Heart left ventricle (tissue), 13 donors: ENCODE measurements at regions not wholly inside any gene's neighbourhood (a gene's known extent, or its start where the extent isn't known, plus 50 kb on each side); places are given as distances from the start of the nearest gene placed in this dataset.

Source experiments
- POLR2A ChIP-seq, 2 donors: fragments of 450-650 bp; IDR thresholded peaks; one replicate each; pipeline ENCODE4 v1.6.1; 2017; ENCODE audit warnings: antibody characterized with exemption in 2 of 2, mild to moderate bottlenecking in 2 of 2, moderate library complexity in 2 of 2
- TF ChIP-seq, protein P1 (sequence below), 12 donors: fragments of 200-600 bp; sonication (generic) in 4 of 12; IDR thresholded peaks; one replicate each; pipeline versions ENCODE4 v1.5.0 to v1.8.0; 2018 to 2022; ENCODE audit warnings: antibody characterized with exemption in 12 of 12, mild to moderate bottlenecking in 5 of 12
- donor health status: ischemic (EF 13 %, LVEDD 7.1; RV severe dilation, severe dysfunction).
- donor health status: DM: no; HTN: yes; CAD: no.
- donor health status: DM: no; HTN: no; CAD: no.
- donor health status: ischemic (EF 25% LVEDD 6.9; RV normal size, moderate dysfunction).
- donor health status: ischemic (EF 25% LVEDD 5.7; RV mildly dilated, moderate dysfunction).
- donor health status: ischemic (EF 35%, LVEDD 5.7; RV mildly dilated, moderate dysfunction).
- donor health status: nonischemic (EF 11% LVEDD 7.7; RV severe dilation, severe dysfunction).
- donor health status: DM: yes; HTN: yes; CAD: no.
- donor health status: PGD.
- donor health status: ischemic (EF 29% LVEDD 5.4; RV normal size, mild dysfunction).
- donor health status: nonischemic (EF 23%, LVEDD 6.1; RV moderate dilation, normal function).

DNA sequence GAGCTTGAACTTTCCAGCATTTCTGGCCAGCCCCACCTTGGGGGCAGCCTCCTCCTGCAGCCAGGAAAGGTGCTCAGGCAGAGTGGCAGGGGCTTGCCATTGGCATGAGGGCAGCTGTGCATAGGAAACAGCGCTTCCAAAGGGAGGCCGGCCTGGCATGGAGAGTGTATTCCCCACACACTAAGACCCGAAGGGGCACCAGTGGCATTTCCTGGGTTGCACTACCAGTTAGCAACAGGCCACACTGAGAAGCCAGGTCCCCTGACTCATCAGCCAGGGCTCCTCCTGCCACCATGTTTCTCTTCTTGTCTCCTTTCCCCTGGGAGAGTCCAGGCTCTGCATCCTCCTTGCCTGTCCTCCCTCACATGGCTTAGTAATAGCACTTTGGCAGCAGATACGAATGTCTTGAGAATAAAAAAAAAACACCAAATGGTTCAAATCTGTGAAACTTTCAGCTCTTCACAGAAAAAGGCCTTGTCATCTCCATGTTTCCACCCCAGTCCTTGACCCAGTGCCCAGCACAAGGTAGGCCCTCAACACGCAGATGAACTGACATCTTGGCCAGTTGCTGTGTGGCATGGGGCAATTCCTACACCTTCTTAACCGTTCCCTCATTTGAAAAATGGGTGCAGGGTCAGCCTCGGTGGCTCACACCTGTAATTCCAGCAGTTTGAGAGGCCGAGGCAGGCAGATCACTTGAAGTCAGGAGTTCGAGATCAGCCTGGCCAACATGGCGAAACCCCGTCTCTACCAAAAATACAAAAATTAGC lies 180.4 kb downstream of the SMAD6 start:
- TF ChIP-seq, protein P1, sequence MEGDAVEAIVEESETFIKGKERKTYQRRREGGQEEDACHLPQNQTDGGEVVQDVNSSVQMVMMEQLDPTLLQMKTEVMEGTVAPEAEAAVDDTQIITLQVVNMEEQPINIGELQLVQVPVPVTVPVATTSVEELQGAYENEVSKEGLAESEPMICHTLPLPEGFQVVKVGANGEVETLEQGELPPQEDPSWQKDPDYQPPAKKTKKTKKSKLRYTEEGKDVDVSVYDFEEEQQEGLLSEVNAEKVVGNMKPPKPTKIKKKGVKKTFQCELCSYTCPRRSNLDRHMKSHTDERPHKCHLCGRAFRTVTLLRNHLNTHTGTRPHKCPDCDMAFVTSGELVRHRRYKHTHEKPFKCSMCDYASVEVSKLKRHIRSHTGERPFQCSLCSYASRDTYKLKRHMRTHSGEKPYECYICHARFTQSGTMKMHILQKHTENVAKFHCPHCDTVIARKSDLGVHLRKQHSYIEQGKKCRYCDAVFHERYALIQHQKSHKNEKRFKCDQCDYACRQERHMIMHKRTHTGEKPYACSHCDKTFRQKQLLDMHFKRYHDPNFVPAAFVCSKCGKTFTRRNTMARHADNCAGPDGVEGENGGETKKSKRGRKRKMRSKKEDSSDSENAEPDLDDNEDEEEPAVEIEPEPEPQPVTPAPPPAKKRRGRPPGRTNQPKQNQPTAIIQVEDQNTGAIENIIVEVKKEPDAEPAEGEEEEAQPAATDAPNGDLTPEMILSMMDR (IDR thresholded peaks at IDR 0.05): no peak
- no peak for TF ChIP-seq POLR2A (IDR thresholded peaks at IDR 0.05)
